Neural progenitor cell (in vitro differentiated cells): ENCODE measurements at regions not wholly inside any gene's neighbourhood (a gene's known extent, or its start where the extent isn't known, plus 50 kb on each side); places are given as distances from the start of the nearest gene placed in this dataset.
A peak's percentile ranks its signal among the peaks of the same experiment; 100 is the strongest.

Experiments
- DNase-seq: peaks from one replicate; pipeline ENCODE4 v3.0.0-alpha.2; 2016; ENCODE audit warnings: low spot score
- H2AFZ ChIP-seq: fragments of 200-600 bp; sonication (generic); replicated peaks from 2 replicates; pipeline ENCODE4 v1.6.1; 2016; ENCODE audit warnings: antibody characterized with exemption
- H3F3A ChIP-seq: fragments of 200-600 bp; sonication (generic); 2 replicates; pipeline ENCODE4 v1.6.1; 2016; ENCODE audit warnings: antibody characterized with exemption, low read depth
- H3K27ac ChIP-seq: fragments of 200-600 bp; sonication (generic); 2 replicates; pipeline ENCODE4 v1.5.1; 2016; ENCODE audit warnings: mild to moderate bottlenecking
- H3K27me3 ChIP-seq: fragments of 200-600 bp; sonication (generic); 2 replicates; pipeline ENCODE4 v1.6.1; 2016; ENCODE audit warnings: mild to moderate bottlenecking, moderate library complexity
- H3K36me3 ChIP-seq: fragments of 200-600 bp; sonication (generic); 2 replicates; pipeline ENCODE4 v1.5.1; 2016
- H3K4me1 ChIP-seq: fragments of 200-600 bp; sonication (generic); 2 replicates; pipeline ENCODE4 v1.6.1; 2016; ENCODE audit warnings: mixed run types
- H3K4me2 ChIP-seq: fragments of 200-600 bp; sonication (generic); 2 replicates; pipeline ENCODE4 v1.6.1; 2016
- H3K4me3 ChIP-seq: fragments of 200-600 bp; sonication (generic); 2 replicates; pipeline ENCODE4 v1.5.1; 2016
- H3K79me2 ChIP-seq: fragments of 200-600 bp; sonication (generic); 2 replicates; pipeline ENCODE4 v1.6.1; 2016; ENCODE audit warnings: low read depth
- H3K9ac ChIP-seq: fragments of 200-600 bp; sonication (generic); 2 replicates; pipeline ENCODE4 v1.6.1; 2016
- H3K9me3 ChIP-seq: fragments of 200-600 bp; sonication (generic); 2 replicates; pipeline ENCODE4 v1.5.1; 2016; ENCODE audit warnings: low read depth
- H4K20me1 ChIP-seq: fragments of 200-600 bp; sonication (generic); 2 replicates; pipeline ENCODE4 v1.6.1; 2016; ENCODE audit warnings: low read depth
- H3K27ac Mint-ChIP-seq: 3 replicates; pipeline ENCODE4 v1.8.0; 2021; ENCODE audit warnings: mixed read lengths
- H3K27me3 Mint-ChIP-seq: 2 replicates; pipeline ENCODE4 v1.8.0; 2022; ENCODE audit warnings: low read depth, mild to moderate bottlenecking, inconsistent platforms, moderate library complexity, mixed read lengths; ENCODE audit not compliant: insufficient read depth
- H3K36me3 Mint-ChIP-seq: 3 replicates; pipeline ENCODE4 v1.8.0; 2021; ENCODE audit warnings: mixed read lengths
- H3K4me1 Mint-ChIP-seq: 3 replicates; pipeline ENCODE4 v1.8.0; 2021; ENCODE audit warnings: mixed read lengths
- H3K4me3 Mint-ChIP-seq: 3 replicates; pipeline ENCODE4 v1.8.0; 2021; ENCODE audit warnings: mild to moderate bottlenecking, moderate library complexity, mixed read lengths
- H3K9me3 Mint-ChIP-seq: 3 replicates; pipeline ENCODE4 v1.8.0; 2020; ENCODE audit warnings: mixed read lengths
- CTCF ChIP-seq: fragments of 200-600 bp; sonication (generic); IDR thresholded peaks from 2 replicates; pipeline ENCODE4 v1.5.1; 2017; ENCODE audit warnings: antibody characterized with exemption, mild to moderate bottlenecking
- EZH2 ChIP-seq: fragments of 200-600 bp; sonication (generic); IDR thresholded peaks from 2 replicates; pipeline ENCODE4 v1.6.1; 2017; ENCODE audit warnings: antibody characterized with exemption, mild to moderate bottlenecking, moderate library complexity
- EZH2phosphoT487 ChIP-seq: fragments of 200-600 bp; sonication (generic); IDR thresholded peaks from 2 replicates; pipeline ENCODE4 v1.6.1; 2017; ENCODE audit warnings: antibody characterized with exemption

GRCh38 chr3:82129221-82129801 is 367.9 kb upstream of the GBE1 start:
- no peaks in the 10 kb centered on the region for H3K9me3 Mint-ChIP-seq
- no peaks in the 10 kb centered on the region for H3F3A ChIP-seq
- no peak overlapping the region for H3K27ac ChIP-seq
- no peak overlapping the region for H3K4me3 ChIP-seq
- H3K9ac ChIP-seq, result no peak overlapping the region
- H3K4me2 ChIP-seq, result no peak overlapping the region
- no peaks in the 10 kb centered on the region for H3K79me2 ChIP-seq
- H3K4me1 ChIP-seq, result no peaks in the 10 kb centered on the region
- TF ChIP-seq EZH2phosphoT487 (no peak), EZH2 (no peak), CTCF (no peak)
- H3K36me3 ChIP-seq, result no peaks in the 10 kb centered on the region
- DNase-seq, result no peak
- H3K4me3 Mint-ChIP-seq, result no peak overlapping the region
- peaks cover 4% of the 10 kb centered on the region for H3K27me3 Mint-ChIP-seq
- no peak overlapping the region for H2AFZ ChIP-seq
- no peaks in the 10 kb centered on the region for H3K9me3 ChIP-seq
- peaks cover 2% of the 10 kb centered on the region for H3K4me1 Mint-ChIP-seq
- H3K36me3 Mint-ChIP-seq, result no peaks in the 10 kb centered on the region
- H4K20me1 ChIP-seq, result no peaks in the 10 kb centered on the region
- no peaks in the 10 kb centered on the region for H3K27me3 ChIP-seq
- H3K27ac Mint-ChIP-seq, result no peak overlapping the region

GRCh38 chr3:82128271-82128670 is 366.8 kb upstream of the GBE1 start:
- Histone ChIP-seq H3K4me1 (no peaks in the 10 kb centered on the region), H3K27me3 (no peaks in the 10 kb centered on the region), H3F3A (no peaks in the 10 kb centered on the region), H3K4me3 (no peak overlapping the region), H3K9me3 (no peaks in the 10 kb centered on the region), H3K79me2 (no peaks in the 10 kb centered on the region), H3K9ac (no peak overlapping the region), H3K4me2 (no peak overlapping the region), H3K36me3 (no peaks in the 10 kb centered on the region), H2AFZ (no peak overlapping the region), H4K20me1 (no peaks in the 10 kb centered on the region), H3K27ac (no peak overlapping the region)
- Mint-ChIP-seq H3K4me1 (peaks cover 2% of the 10 kb centered on the region), H3K36me3 (no peaks in the 10 kb centered on the region), H3K4me3 (no peak overlapping the region), H3K27ac (no peak overlapping the region), H3K9me3 (no peaks in the 10 kb centered on the region), H3K27me3 (peaks cover 4% of the 10 kb centered on the region)
- TF ChIP-seq EZH2 (no peak), EZH2phosphoT487 (no peak), CTCF (no peak)
- no peak for DNase-seq

GRCh38 chr3:82122554-82123345 is 361.3 kb upstream of the GBE1 start:
- H3K4me1 Mint-ChIP-seq, result peaks cover 5% of the 10 kb centered on the region
- Histone ChIP-seq H3K27ac (no peak overlapping the region), H3F3A (no peaks in the 10 kb centered on the region), H3K9me3 (no peaks in the 10 kb centered on the region), H3K9ac (no peak overlapping the region), H3K27me3 (no peaks in the 10 kb centered on the region), H3K36me3 (no peaks in the 10 kb centered on the region), H3K4me2 (no peak overlapping the region), H3K79me2 (no peaks in the 10 kb centered on the region), H3K4me3 (no peak overlapping the region), H4K20me1 (no peaks in the 10 kb centered on the region), H2AFZ (peak overlapping the region; percentile 77), H3K4me1 (peaks cover 6% of the 10 kb centered on the region)
- H3K9me3 Mint-ChIP-seq, result no peaks in the 10 kb centered on the region
- TF ChIP-seq CTCF, result no peak
- TF ChIP-seq EZH2, result no peak
- TF ChIP-seq EZH2phosphoT487, result no peak
- peaks cover 4% of the 10 kb centered on the region for H3K27me3 Mint-ChIP-seq
- no peak overlapping the region for H3K4me3 Mint-ChIP-seq
- H3K36me3 Mint-ChIP-seq, result no peaks in the 10 kb centered on the region
- H3K27ac Mint-ChIP-seq, result no peak overlapping the region
- no peak for DNase-seq
